ENCODE measurements at regions not wholly inside any gene's neighbourhood (a gene's known extent, or its start where the extent isn't known, plus 50 kb on each side); places are given as distances from the start of the nearest gene placed in this dataset.

DNA sequence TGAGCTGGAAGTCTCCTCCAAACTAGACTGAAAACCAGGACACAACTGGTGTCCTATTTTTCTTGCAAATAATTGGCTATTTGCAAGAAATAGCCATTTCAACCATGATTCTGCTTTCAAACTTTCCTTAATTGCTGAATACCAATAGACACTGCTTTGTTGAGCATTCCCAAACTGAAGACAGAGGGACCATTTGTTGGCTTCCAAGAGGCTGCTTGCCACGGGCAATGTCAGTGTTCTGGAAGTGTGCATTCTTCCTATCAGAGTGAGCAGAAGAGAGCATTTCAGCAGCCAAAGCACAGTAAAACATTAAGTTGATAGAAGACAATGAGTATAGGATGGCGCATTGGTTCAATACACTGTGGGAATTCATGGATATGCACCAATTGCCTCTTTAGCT is 360.5 kb upstream of the RGPD4 start:
- TF ChIP-seq, protein P1, sequence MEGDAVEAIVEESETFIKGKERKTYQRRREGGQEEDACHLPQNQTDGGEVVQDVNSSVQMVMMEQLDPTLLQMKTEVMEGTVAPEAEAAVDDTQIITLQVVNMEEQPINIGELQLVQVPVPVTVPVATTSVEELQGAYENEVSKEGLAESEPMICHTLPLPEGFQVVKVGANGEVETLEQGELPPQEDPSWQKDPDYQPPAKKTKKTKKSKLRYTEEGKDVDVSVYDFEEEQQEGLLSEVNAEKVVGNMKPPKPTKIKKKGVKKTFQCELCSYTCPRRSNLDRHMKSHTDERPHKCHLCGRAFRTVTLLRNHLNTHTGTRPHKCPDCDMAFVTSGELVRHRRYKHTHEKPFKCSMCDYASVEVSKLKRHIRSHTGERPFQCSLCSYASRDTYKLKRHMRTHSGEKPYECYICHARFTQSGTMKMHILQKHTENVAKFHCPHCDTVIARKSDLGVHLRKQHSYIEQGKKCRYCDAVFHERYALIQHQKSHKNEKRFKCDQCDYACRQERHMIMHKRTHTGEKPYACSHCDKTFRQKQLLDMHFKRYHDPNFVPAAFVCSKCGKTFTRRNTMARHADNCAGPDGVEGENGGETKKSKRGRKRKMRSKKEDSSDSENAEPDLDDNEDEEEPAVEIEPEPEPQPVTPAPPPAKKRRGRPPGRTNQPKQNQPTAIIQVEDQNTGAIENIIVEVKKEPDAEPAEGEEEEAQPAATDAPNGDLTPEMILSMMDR (conservative IDR thresholded peaks at IDR 0.05) = no peak
- no peak for TF ChIP-seq EZH2 (IDR thresholded peaks at IDR 0.05; ENCODE audit: low read depth)
- H3K27me3 ChIP-seq (ENCODE audit: insufficient read depth, low read depth) = no peaks in the 10 kb centered on the region
- H3K27ac ChIP-seq = no peak overlapping the region
- no peak for DNase-seq
- intact Hi-C loops (cut with micrococcal nuclease; ENCODE audit: unreplicated experiment) = no loop called here
- no peaks in the 10 kb centered on the region for H3F3A ChIP-seq (ENCODE audit: insufficient read depth, low read depth)
- H3K4me1 ChIP-seq (replicated peaks; ENCODE audit: insufficient read depth) = no peaks in the 10 kb centered on the region
- no peak overlapping the region for H3K4me3 ChIP-seq
- no peaks in the 10 kb centered on the region for H3K79me2 ChIP-seq (ENCODE audit: low read depth)
- no peaks in the 10 kb centered on the region for H4K20me1 ChIP-seq (ENCODE audit: insufficient read depth)
- no peak overlapping the region for H3K4me2 ChIP-seq
- H3K9me3 ChIP-seq (ENCODE audit: insufficient read depth, low read depth) = no peaks in the 10 kb centered on the region
- no peaks in the 10 kb centered on the region for H3K36me3 ChIP-seq (ENCODE audit: low read depth)
- H2AFZ ChIP-seq = no peak overlapping the region
- POLR2A ChIA-PET (ENCODE audit: unreplicated experiment) = interaction anchor here (0.6 kb wide), 1 partner anchor 8 kb away, joined by 3 read pairs; no protein-coding TSS in a partner anchor
- CTCF ChIA-PET = no interaction called here
- no TSS peak for BruUV-seq (replicated peaks)
- no peaks in the 10 kb centered on the region for H3K9me2 ChIP-seq (ENCODE audit: insufficient read depth)

DNA sequence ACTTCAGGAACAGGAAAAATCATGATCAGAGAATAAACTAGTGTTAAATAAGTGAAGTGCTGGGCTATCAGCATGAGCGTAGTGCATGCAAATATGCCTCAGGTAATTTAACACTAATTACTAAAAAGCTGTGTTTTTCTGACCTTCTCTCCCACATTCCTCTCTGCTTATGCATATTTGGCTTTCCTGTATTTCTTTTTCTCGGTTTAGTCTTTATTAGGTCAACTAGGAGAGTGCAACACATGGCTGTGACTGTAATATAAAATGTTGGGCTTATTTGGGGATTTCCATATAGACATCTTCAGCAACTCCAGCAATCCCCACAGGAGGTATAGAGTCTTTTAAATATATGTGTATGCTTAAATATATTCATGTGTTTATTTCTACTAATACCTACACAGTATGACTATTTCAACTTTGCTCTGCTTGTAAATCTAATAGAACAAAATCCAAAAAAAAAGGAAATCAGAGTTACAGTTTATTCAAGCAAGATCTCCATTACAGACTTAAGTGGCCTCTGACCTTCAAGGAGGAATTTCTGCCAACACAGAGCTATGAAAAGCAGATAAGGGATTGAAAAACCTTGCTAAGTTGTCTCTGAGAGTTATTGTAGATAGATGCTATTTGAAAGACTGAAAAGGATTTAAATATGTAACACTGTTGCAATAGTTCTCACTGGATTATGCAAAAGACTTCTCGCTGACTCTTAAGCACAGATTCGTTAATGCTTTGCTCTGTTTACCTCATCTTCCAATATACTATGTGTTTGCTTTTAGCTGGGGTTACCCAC is 359.5 kb upstream of the RGPD4 start:
- no peaks in the 10 kb centered on the region for H3K79me2 ChIP-seq (ENCODE audit: low read depth)
- no peaks in the 10 kb centered on the region for H3K36me3 ChIP-seq (ENCODE audit: low read depth)
- TF ChIP-seq, protein P1 (conservative IDR thresholded peaks at IDR 0.05) = no peak
- TF ChIP-seq EZH2 (IDR thresholded peaks at IDR 0.05; ENCODE audit: low read depth) = no peak
- no peaks in the 10 kb centered on the region for H3K27me3 ChIP-seq (ENCODE audit: insufficient read depth, low read depth)
- H4K20me1 ChIP-seq (ENCODE audit: insufficient read depth) = no peaks in the 10 kb centered on the region
- H3F3A ChIP-seq (ENCODE audit: insufficient read depth, low read depth) = no peaks in the 10 kb centered on the region
- H3K9me2 ChIP-seq (ENCODE audit: insufficient read depth) = no peaks in the 10 kb centered on the region
- H3K27ac ChIP-seq = no peak overlapping the region
- no TSS peak for BruUV-seq (replicated peaks)
- no peaks in the 10 kb centered on the region for H3K4me1 ChIP-seq (replicated peaks; ENCODE audit: insufficient read depth)
- no peak overlapping the region for H3K4me3 ChIP-seq
- H2AFZ ChIP-seq = no peak overlapping the region
- no peak for DNase-seq
- ChIA-PET POLR2A (ENCODE audit: unreplicated experiment) (no interaction called here), CTCF (no interaction called here)
- intact Hi-C loops (cut with micrococcal nuclease; ENCODE audit: unreplicated experiment) = no loop called here
- no peaks in the 10 kb centered on the region for H3K9me3 ChIP-seq (ENCODE audit: insufficient read depth, low read depth)
- H3K4me2 ChIP-seq = no peak overlapping the region

DNA sequence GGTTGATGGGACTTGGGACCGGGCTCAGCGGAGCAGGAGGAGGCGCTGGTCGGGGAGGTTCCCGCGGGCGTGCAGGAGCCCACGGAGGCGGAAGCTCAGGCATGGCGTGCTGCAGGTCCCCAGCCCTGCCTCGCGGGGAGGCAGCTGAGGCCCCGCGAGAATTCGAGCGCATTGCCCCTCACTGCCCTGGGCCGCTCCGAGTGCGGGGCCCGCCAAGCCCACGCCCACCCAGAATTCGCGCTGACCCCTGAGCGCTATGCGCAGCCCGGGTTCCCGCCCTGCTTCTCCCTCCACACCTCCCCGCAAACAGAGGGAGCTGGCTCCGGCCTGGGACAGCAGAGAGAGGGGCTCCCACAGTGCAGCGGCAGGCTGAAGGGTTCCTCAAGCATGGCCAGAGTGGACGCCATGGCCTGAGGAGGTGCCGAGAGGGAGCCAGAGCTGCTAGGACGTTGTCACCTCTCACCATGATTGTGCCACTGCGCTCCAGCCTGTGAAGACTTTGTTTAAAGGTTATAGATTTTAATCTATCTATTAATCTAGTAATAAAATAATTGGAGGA is 357.2 kb upstream of the RGPD4 start:
- TF ChIP-seq EZH2 (IDR thresholded peaks at IDR 0.05; ENCODE audit: low read depth) = no peak
- TF ChIP-seq, protein P1 (conservative IDR thresholded peaks at IDR 0.05) = no peak
- no peak overlapping the region for H2AFZ ChIP-seq
- CTCF ChIA-PET = no interaction called here

More for the DNA sequence above, 357.2 kb upstream of the RGPD4 start:
- intact Hi-C loops (cut with micrococcal nuclease; ENCODE audit: unreplicated experiment) = no loop called here
- Histone ChIP-seq H3K79me2 (ENCODE audit: low read depth) (no peaks in the 10 kb centered on the region), H3K4me2 (no peak overlapping the region), H3K4me3 (no peak overlapping the region), H3K27ac (no peak overlapping the region), H3K9me2 (ENCODE audit: insufficient read depth) (no peaks in the 10 kb centered on the region), H4K20me1 (ENCODE audit: insufficient read depth) (no peaks in the 10 kb centered on the region), H3K36me3 (ENCODE audit: low read depth) (no peaks in the 10 kb centered on the region), H3K27me3 (ENCODE audit: insufficient read depth, low read depth) (no peaks in the 10 kb centered on the region), H3F3A (ENCODE audit: insufficient read depth, low read depth) (no peaks in the 10 kb centered on the region), H3K9me3 (ENCODE audit: insufficient read depth, low read depth) (no peaks in the 10 kb centered on the region), H3K4me1 (replicated peaks; ENCODE audit: insufficient read depth) (no peaks in the 10 kb centered on the region)
- DNase-seq = no peak
- POLR2A ChIA-PET (ENCODE audit: unreplicated experiment) = no interaction called here
- BruUV-seq (replicated peaks) = no TSS peak
